Thymus (tissue), 11 donors: ENCODE measurements at regions not wholly inside any gene's neighbourhood (a gene's known extent, or its start where the extent isn't known, plus 50 kb on each side); places are given as distances from the start of the nearest gene placed in this dataset.

Experiments
- DNase-seq, 9 donors: peaks; one replicate each; pipeline ENCODE4 v3.0.0-alpha.2; 2013; ENCODE audit warnings: low spot score in 9 of 9, low read depth in 6 of 9, missing footprints in 1 of 9
- H3K27ac ChIP-seq, 2 donors: one replicate each; pipeline ENCODE4 v1.5.1; 2013; ENCODE audit warnings: control low read depth in 1 of 2, low read depth in 1 of 2, low read length in 1 of 2, mild to moderate bottlenecking in 1 of 2, moderate library complexity in 1 of 2
- H3K27me3 ChIP-seq, 2 donors: one replicate each; pipeline ENCODE4 v1.5.1; 2013; ENCODE audit warnings: low read length in 1 of 2; ENCODE audit not compliant: control insufficient read depth in 2 of 2, insufficient read depth in 1 of 2
- H3K36me3 ChIP-seq, 2 donors: one replicate each; pipeline ENCODE4 v1.5.1; 2013; ENCODE audit warnings: low read length in 1 of 2, mild to moderate bottlenecking in 1 of 2, moderate library complexity in 1 of 2; ENCODE audit not compliant: control insufficient read depth in 2 of 2, insufficient read depth in 2 of 2
- H3K4me1 ChIP-seq, 2 donors: one replicate each; pipeline ENCODE4 v1.5.1; 2013; ENCODE audit warnings: low read length in 2 of 2; ENCODE audit not compliant: control insufficient read depth in 2 of 2, insufficient read depth in 2 of 2
- H3K4me3 ChIP-seq, 2 donors: one replicate each; pipeline ENCODE4 v1.5.1; 2013; ENCODE audit warnings: low read length in 2 of 2, control low read depth in 1 of 2, mild to moderate bottlenecking in 1 of 2
- H3K9me3 ChIP-seq, 2 donors: one replicate each; pipeline ENCODE4 v1.5.1; 2013; ENCODE audit warnings: low read length in 1 of 2, mild to moderate bottlenecking in 1 of 2; ENCODE audit not compliant: control insufficient read depth in 2 of 2, insufficient read depth in 1 of 2
- WGBS: extraction: QIAGEN DNeasy Blood & Tissue Kit; methylation state at CpG from one replicate; pipeline ENCODE4 v1.1.7; 2013; 5-methylcytosine and 5-hydroxymethylcytosine counted together
- donor health status: healthy.

- 93% methylated on average over 5 of the region's 5 CpGs for WGBS
- no peak overlapping the region for H3K4me3 ChIP-seq
Observed at GRCh38 chr2:23249348-23249747, 135.6 kb upstream of the KLHL29 start.

GRCh38 chr2:23250371-23250770, 134.6 kb upstream of the KLHL29 start:
- no peaks in the 10 kb centered on the region for H3K9me3 ChIP-seq
- no peak overlapping the region for H3K4me3 ChIP-seq
- H3K27ac ChIP-seq = no peak overlapping the region
- WGBS = 90% methylated on average over 2 of the region's 2 CpGs
- no peak for DNase-seq
- no peaks in the 10 kb centered on the region for H3K36me3 ChIP-seq
- H3K4me1 ChIP-seq = no peaks in the 10 kb centered on the region
- no peaks in the 10 kb centered on the region for H3K27me3 ChIP-seq

More at GRCh38 chr2:23249348-23249747, 135.6 kb upstream of the KLHL29 start:
- Histone ChIP-seq H3K36me3 (no peaks in the 10 kb centered on the region), H3K9me3 (no peaks in the 10 kb centered on the region), H3K27ac (no peak overlapping the region), H3K27me3 (no peaks in the 10 kb centered on the region), H3K4me1 (no peaks in the 10 kb centered on the region)
- no peak for DNase-seq

- Histone ChIP-seq H3K4me3 (no peak overlapping the region), H3K9me3 (no peaks in the 10 kb centered on the region), H3K36me3 (no peaks in the 10 kb centered on the region), H3K4me1 (no peaks in the 10 kb centered on the region), H3K27me3 (no peaks in the 10 kb centered on the region), H3K27ac (no peak overlapping the region)
- DNase-seq = no peak
- 92% methylated on average over 2 of the region's 2 CpGs for WGBS
Observed at GRCh38 chr2:23256643-23257042, 128.3 kb upstream of the KLHL29 start.

- H3K36me3 ChIP-seq = no peaks in the 10 kb centered on the region
- H3K9me3 ChIP-seq = no peaks in the 10 kb centered on the region
- H3K27me3 ChIP-seq = no peaks in the 10 kb centered on the region
- H3K4me3 ChIP-seq = no peak overlapping the region
- H3K27ac ChIP-seq = no peak overlapping the region
- no peaks in the 10 kb centered on the region for H3K4me1 ChIP-seq
- 68% methylated on average over 3 of the region's 3 CpGs for WGBS
- no peak for DNase-seq
Observed at GRCh38 chr2:23260621-23261020, 124.4 kb upstream of the KLHL29 start.

GRCh38 chr2:23268467-23269263, 116.3 kb upstream of the KLHL29 start:
- DNase-seq = no peak
- Histone ChIP-seq H3K4me3 (no peak overlapping the region), H3K9me3 (no peaks in the 10 kb centered on the region), H3K27ac (no peak overlapping the region), H3K27me3 (no peaks in the 10 kb centered on the region), H3K4me1 (no peaks in the 10 kb centered on the region), H3K36me3 (no peaks in the 10 kb centered on the region)
- 87% methylated on average over 3 of the region's 3 CpGs for WGBS

GRCh38 chr2:23269747-23270146, 115.2 kb upstream of the KLHL29 start:
- Histone ChIP-seq H3K4me3 (no peak overlapping the region), H3K27me3 (no peaks in the 10 kb centered on the region), H3K27ac (no peak overlapping the region), H3K9me3 (no peaks in the 10 kb centered on the region), H3K36me3 (no peaks in the 10 kb centered on the region), H3K4me1 (no peaks in the 10 kb centered on the region)
- DNase-seq = no peak
- 70% methylated on average over 3 of the region's 3 CpGs for WGBS

GRCh38 chr2:23270810-23271209, 114.2 kb upstream of the KLHL29 start:
- no peaks in the 10 kb centered on the region for H3K36me3 ChIP-seq
- H3K4me3 ChIP-seq = no peak overlapping the region
- no peaks in the 10 kb centered on the region for H3K27me3 ChIP-seq
- H3K4me1 ChIP-seq = no peaks in the 10 kb centered on the region
- DNase-seq = no peak
- H3K27ac ChIP-seq = no peak overlapping the region
- 89% methylated on average over 1 of the region's 1 CpG for WGBS
- H3K9me3 ChIP-seq = no peaks in the 10 kb centered on the region

- WGBS = 98% methylated on average over 4 of the region's 4 CpGs
- H3K27me3 ChIP-seq = no peaks in the 10 kb centered on the region
- no peaks in the 10 kb centered on the region for H3K9me3 ChIP-seq
- no peak overlapping the region for H3K4me3 ChIP-seq
- DNase-seq = no peak
- H3K4me1 ChIP-seq = no peaks in the 10 kb centered on the region
- H3K36me3 ChIP-seq = no peaks in the 10 kb centered on the region
- H3K27ac ChIP-seq = no peak overlapping the region
Observed at GRCh38 chr2:23271230-23271629, 113.7 kb upstream of the KLHL29 start.

GRCh38 chr2:23273786-23274185, 111.2 kb upstream of the KLHL29 start:
- H3K4me1 ChIP-seq = no peaks in the 10 kb centered on the region
- H3K9me3 ChIP-seq = no peaks in the 10 kb centered on the region
- H3K4me3 ChIP-seq = no peak overlapping the region
- no peak overlapping the region for H3K27ac ChIP-seq
- no peaks in the 10 kb centered on the region for H3K27me3 ChIP-seq
- 79% methylated on average over 3 of the region's 3 CpGs for WGBS
- no peaks in the 10 kb centered on the region for H3K36me3 ChIP-seq
- DNase-seq = no peak
